ENCODE measurements at regions not wholly inside any gene's neighbourhood (a gene's known extent, or its start where the extent isn't known, plus 50 kb on each side); places are given as distances from the start of the nearest gene placed in this dataset.

- no peaks in the 10 kb centered on the region for H3K36me3 ChIP-seq (ENCODE audit: control insufficient read depth, insufficient read depth, low read length)
- no peak overlapping the region for H3K4me3 ChIP-seq (ENCODE audit: low read length)
- no peaks in the 10 kb centered on the region for H3K4me1 ChIP-seq (ENCODE audit: control insufficient read depth, insufficient read depth, low read length)
- no peak overlapping the region for H3K9ac ChIP-seq (ENCODE audit: low read length)
- H3K9me3 ChIP-seq (ENCODE audit: control insufficient read depth, low read length) = no peaks in the 10 kb centered on the region
- no peaks in the 10 kb centered on the region for H3K27me3 ChIP-seq (ENCODE audit: control insufficient read depth, insufficient read depth, low read length)
These were observed 441.6 kb upstream of the SALL1 start for GRCh38 chr16:51592535-51593300.

DNA sequence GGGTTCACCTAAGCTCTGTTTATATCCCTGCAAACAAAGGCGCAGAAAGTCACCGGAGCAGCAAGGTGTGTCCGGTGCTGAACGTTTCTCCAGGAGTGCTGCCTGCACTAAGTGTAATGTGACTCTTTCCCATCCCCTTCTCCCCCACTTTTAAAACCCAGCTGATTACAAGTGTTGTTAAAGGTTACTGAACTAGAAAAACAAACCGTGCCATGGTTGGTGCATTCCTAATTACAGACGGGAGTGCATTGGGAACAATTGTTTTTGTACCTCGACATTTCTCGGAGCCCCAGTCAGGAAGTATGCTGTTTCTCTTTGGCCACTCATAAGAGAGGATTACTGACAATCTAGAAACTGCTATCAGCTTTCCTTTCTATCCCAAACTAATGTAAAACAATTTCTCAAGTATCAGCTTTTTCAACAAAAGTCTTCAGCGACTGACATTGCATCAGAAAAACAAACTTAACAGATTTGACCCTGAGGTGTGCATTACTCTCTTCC is 441.0 kb upstream of the SALL1 start:
- Histone ChIP-seq H3K9me3 (ENCODE audit: control insufficient read depth, low read length) (no peaks in the 10 kb centered on the region), H3K27me3 (ENCODE audit: control insufficient read depth, insufficient read depth, low read length) (no peaks in the 10 kb centered on the region), H3K4me1 (ENCODE audit: control insufficient read depth, insufficient read depth, low read length) (no peaks in the 10 kb centered on the region), H3K36me3 (ENCODE audit: control insufficient read depth, insufficient read depth, low read length) (no peaks in the 10 kb centered on the region), H3K4me3 (ENCODE audit: low read length) (no peak overlapping the region), H3K9ac (ENCODE audit: low read length) (no peak overlapping the region)

GRCh38 chr16:51591480-51591879 is 440.4 kb upstream of the SALL1 start:
- no peaks in the 10 kb centered on the region for H3K36me3 ChIP-seq (ENCODE audit: control insufficient read depth, insufficient read depth, low read length)
- no peak overlapping the region for H3K4me3 ChIP-seq (ENCODE audit: low read length)
- H3K4me1 ChIP-seq (ENCODE audit: control insufficient read depth, insufficient read depth, low read length) = no peaks in the 10 kb centered on the region
- H3K9ac ChIP-seq (ENCODE audit: low read length) = no peak overlapping the region
- H3K27me3 ChIP-seq (ENCODE audit: control insufficient read depth, insufficient read depth, low read length) = no peaks in the 10 kb centered on the region
- no peaks in the 10 kb centered on the region for H3K9me3 ChIP-seq (ENCODE audit: control insufficient read depth, low read length)

DNA sequence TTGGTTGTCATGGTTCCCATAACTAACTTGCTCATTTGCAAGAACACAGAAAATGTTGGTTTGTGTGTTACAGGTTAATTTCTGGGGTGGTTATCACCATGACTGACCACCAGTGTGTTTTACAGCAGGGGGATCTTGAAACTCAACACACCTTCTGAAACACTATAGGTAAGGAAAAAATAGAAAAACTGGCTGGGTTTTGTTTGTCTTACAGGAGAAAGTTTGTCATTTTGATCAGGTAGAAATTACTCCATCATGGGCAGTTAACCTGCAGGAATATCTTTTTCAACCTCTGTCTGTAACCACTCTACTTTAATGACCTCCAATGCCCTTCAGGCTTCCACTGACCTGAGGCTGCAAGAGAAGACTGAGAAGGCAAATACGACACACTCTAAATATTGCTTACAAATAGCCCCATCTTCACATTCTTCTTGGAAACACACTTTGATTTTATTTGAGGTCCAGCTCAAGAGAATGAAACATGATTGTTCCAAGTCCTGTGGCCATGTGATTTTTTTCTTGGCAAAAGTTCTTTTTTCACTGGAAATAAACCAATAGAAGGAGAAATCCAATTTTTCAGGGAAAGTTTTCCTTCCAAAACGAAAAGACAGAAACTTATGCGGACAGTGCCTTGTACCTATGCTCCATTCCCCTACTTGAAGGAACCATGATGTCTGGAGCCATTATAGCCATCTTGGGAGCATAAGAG is 428.7 kb upstream of the SALL1 start:
- H3K27me3 ChIP-seq (ENCODE audit: control insufficient read depth, insufficient read depth, low read length) = no peaks in the 10 kb centered on the region
- H3K9ac ChIP-seq (ENCODE audit: low read length) = no peak overlapping the region
- no peaks in the 10 kb centered on the region for H3K9me3 ChIP-seq (ENCODE audit: control insufficient read depth, low read length)
- H3K4me1 ChIP-seq (ENCODE audit: control insufficient read depth, insufficient read depth, low read length) = no peaks in the 10 kb centered on the region
- H3K4me3 ChIP-seq (ENCODE audit: low read length) = no peak overlapping the region
- H3K36me3 ChIP-seq (ENCODE audit: control insufficient read depth, insufficient read depth, low read length) = no peaks in the 10 kb centered on the region

GRCh38 chr16:51577621-51578303 is 426.7 kb upstream of the SALL1 start:
- Histone ChIP-seq H3K9me3 (ENCODE audit: control insufficient read depth, low read length) (no peaks in the 10 kb centered on the region), H3K36me3 (ENCODE audit: control insufficient read depth, insufficient read depth, low read length) (no peaks in the 10 kb centered on the region), H3K4me1 (ENCODE audit: control insufficient read depth, insufficient read depth, low read length) (no peaks in the 10 kb centered on the region), H3K27me3 (ENCODE audit: control insufficient read depth, insufficient read depth, low read length) (no peaks in the 10 kb centered on the region), H3K4me3 (ENCODE audit: low read length) (no peak overlapping the region), H3K9ac (ENCODE audit: low read length) (no peak overlapping the region)

GRCh38 chr16:51576498-51577195 is 425.6 kb upstream of the SALL1 start:
- H3K36me3 ChIP-seq (ENCODE audit: control insufficient read depth, insufficient read depth, low read length) = no peaks in the 10 kb centered on the region

GRCh38 chr16:51573191-51573590 is 422.1 kb upstream of the SALL1 start:
- H3K9ac ChIP-seq (ENCODE audit: low read length) = no peak overlapping the region
- H3K36me3 ChIP-seq (ENCODE audit: control insufficient read depth, insufficient read depth, low read length) = no peaks in the 10 kb centered on the region
- H3K27me3 ChIP-seq (ENCODE audit: control insufficient read depth, insufficient read depth, low read length) = no peaks in the 10 kb centered on the region
- no peaks in the 10 kb centered on the region for H3K4me1 ChIP-seq (ENCODE audit: control insufficient read depth, insufficient read depth, low read length)
- no peak overlapping the region for H3K4me3 ChIP-seq (ENCODE audit: low read length)
- no peaks in the 10 kb centered on the region for H3K9me3 ChIP-seq (ENCODE audit: control insufficient read depth, low read length)

More at GRCh38 chr16:51576498-51577195, 425.6 kb upstream of the SALL1 start:
- Histone ChIP-seq H3K9me3 (ENCODE audit: control insufficient read depth, low read length) (no peaks in the 10 kb centered on the region), H3K4me1 (ENCODE audit: control insufficient read depth, insufficient read depth, low read length) (no peaks in the 10 kb centered on the region), H3K9ac (ENCODE audit: low read length) (no peak overlapping the region), H3K4me3 (ENCODE audit: low read length) (no peak overlapping the region), H3K27me3 (ENCODE audit: control insufficient read depth, insufficient read depth, low read length) (no peaks in the 10 kb centered on the region)

GRCh38 chr16:51569203-51569931 is 418.3 kb upstream of the SALL1 start:
- no peaks in the 10 kb centered on the region for H3K4me1 ChIP-seq (ENCODE audit: control insufficient read depth, insufficient read depth, low read length)

DNA sequence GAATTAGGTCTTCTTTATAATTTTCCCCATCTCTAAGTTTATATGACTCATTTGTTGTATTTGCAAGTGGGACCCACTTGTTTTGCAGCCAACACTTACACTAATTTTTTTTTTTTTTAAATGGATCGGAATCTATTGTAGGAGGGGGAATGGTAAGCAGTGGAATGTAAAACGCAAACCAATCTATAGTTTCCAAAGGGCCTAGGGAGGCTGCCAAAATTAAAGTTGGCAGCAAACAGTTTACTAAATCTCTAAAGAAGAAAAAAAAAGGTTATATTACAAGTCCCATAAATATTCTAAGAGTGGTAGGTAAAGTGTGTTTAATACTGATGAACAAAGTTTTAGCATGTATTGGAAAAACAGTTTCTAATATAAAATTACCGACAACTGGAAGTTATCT is 416.8 kb upstream of the SALL1 start:
- Histone ChIP-seq H3K9me3 (ENCODE audit: control insufficient read depth, low read length) (no peaks in the 10 kb centered on the region), H3K4me3 (ENCODE audit: low read length) (no peak overlapping the region), H3K36me3 (ENCODE audit: control insufficient read depth, insufficient read depth, low read length) (no peaks in the 10 kb centered on the region), H3K9ac (ENCODE audit: low read length) (no peak overlapping the region), H3K27me3 (ENCODE audit: control insufficient read depth, insufficient read depth, low read length) (no peaks in the 10 kb centered on the region), H3K4me1 (ENCODE audit: control insufficient read depth, insufficient read depth, low read length) (no peaks in the 10 kb centered on the region)

More at GRCh38 chr16:51569203-51569931, 418.3 kb upstream of the SALL1 start:
- Histone ChIP-seq H3K27me3 (ENCODE audit: control insufficient read depth, insufficient read depth, low read length) (no peaks in the 10 kb centered on the region), H3K9ac (ENCODE audit: low read length) (no peak overlapping the region), H3K9me3 (ENCODE audit: control insufficient read depth, low read length) (no peaks in the 10 kb centered on the region), H3K4me3 (ENCODE audit: low read length) (no peak overlapping the region), H3K36me3 (ENCODE audit: control insufficient read depth, insufficient read depth, low read length) (no peaks in the 10 kb centered on the region)

DNA sequence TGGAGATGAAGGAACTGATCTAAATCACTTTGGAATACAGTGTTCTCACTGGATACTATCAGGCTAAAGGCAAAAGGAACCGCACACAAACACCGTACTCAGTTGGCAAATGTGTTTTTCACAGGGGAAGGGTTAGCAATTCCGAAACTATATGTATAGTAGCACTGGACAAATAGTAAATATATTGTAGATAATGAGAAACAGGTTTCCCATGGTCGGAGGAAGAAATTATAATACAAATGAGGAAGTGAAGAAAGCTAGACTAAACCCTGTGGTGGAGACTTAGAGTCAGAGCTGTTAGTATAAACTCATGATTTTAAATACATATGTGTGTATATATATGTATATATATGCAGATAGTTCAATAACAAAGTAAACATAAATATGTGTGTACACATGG is 414.1 kb upstream of the SALL1 start:
- no peaks in the 10 kb centered on the region for H3K36me3 ChIP-seq (ENCODE audit: control insufficient read depth, insufficient read depth, low read length)
- no peaks in the 10 kb centered on the region for H3K9me3 ChIP-seq (ENCODE audit: control insufficient read depth, low read length)
- H3K9ac ChIP-seq (ENCODE audit: low read length) = no peak overlapping the region
- no peaks in the 10 kb centered on the region for H3K27me3 ChIP-seq (ENCODE audit: control insufficient read depth, insufficient read depth, low read length)
- no peaks in the 10 kb centered on the region for H3K4me1 ChIP-seq (ENCODE audit: control insufficient read depth, insufficient read depth, low read length)
- H3K4me3 ChIP-seq (ENCODE audit: low read length) = no peak overlapping the region

GRCh38 chr16:51562891-51563290 is 411.8 kb upstream of the SALL1 start:
- Histone ChIP-seq H3K4me1 (ENCODE audit: control insufficient read depth, insufficient read depth, low read length) (no peaks in the 10 kb centered on the region), H3K9ac (ENCODE audit: low read length) (no peak overlapping the region), H3K27me3 (ENCODE audit: control insufficient read depth, insufficient read depth, low read length) (no peaks in the 10 kb centered on the region), H3K36me3 (ENCODE audit: control insufficient read depth, insufficient read depth, low read length) (no peaks in the 10 kb centered on the region), H3K9me3 (ENCODE audit: control insufficient read depth, low read length) (no peaks in the 10 kb centered on the region), H3K4me3 (ENCODE audit: low read length) (no peak overlapping the region)

All from mucosa of stomach (tissue), 1 donor.